NCI-H146 treated with DMSO at 0.1 percent for 48 hours (cell line): ENCODE measurements at regions not wholly inside any gene's neighbourhood (a gene's known extent, or its start where the extent isn't known, plus 50 kb on each side); places are given as distances from the start of the nearest gene placed in this dataset.

ENCODE experiments used
- DNase-seq: peaks from one replicate; lab custom pipeline; 2025; ENCODE audit not compliant: unreplicated experiment; lab: John Stamatoyannopoulos, UW

DNA sequence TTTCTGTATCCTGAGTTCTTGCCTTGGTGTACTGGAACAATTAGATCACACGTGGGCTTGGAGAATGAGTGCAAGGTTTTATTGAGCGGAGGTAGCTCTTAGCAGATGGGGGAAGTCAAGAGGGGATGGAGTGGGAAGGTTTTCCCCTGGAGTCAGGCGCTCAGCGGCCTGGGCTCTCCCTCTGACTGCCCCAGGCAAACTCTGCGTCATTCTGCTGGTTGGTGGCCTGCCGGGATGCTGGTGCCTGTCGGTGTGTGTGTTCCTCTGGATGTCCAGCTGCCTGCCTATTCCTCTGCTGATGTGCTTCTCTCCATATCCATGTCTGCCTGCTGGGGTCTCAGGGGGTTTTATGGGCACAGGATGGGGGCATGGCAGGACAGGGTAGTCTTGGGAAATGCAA lies 111.0 kb downstream of the TRIB2 start:
- no peak for DNase-seq

DNA sequence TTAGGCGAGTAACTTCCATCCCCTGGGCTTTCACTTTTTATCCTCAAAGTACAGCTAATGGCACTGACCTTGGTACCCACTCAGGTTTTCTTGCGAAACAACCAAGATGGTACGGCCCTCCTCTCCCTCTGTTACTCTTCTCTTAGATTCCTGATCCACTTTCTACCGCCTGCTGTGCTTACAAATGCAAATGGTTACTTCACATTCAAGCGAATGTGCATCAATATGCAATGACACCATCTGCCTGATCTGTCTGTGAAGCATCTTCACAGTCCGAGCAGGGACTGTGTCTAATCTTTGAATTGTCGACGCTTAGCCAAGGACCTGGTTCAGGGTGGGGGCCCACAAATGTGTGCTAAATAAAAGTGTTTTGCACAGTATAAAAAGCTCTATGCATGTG lies 112.2 kb downstream of the TRIB2 start:
- DNase-seq, result no peak

- DNase-seq, result no peak
Measured at GRCh38 chr2:12831016-12831415, 114.3 kb downstream of the TRIB2 start.

DNA sequence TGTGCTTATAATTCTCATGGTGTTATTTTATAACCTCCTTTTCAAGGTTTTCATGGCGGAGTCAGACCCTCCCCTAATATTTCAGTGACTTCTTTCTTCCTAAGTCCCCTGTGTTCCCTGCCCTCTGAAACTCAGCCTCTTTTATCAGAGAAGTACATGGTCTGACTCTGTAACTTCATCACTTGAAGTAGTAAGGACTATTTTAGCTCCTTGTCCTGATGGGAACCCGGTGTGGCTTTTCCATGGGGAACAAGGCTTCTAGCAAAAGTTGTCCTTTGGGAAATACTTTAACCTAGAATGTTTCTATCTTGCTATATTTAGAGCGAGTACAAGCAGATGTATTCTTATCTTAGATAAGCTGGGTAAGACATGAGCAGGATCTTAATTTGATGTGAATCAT lies 117.5 kb downstream of the TRIB2 start:
- no peak for DNase-seq

- DNase-seq, result no peak
Measured at GRCh38 chr2:12835733-12836132, 119.0 kb downstream of the TRIB2 start.

GRCh38 chr2:12839339-12839738 lies 122.6 kb downstream of the TRIB2 start:
- DNase-seq, result no peak

DNA sequence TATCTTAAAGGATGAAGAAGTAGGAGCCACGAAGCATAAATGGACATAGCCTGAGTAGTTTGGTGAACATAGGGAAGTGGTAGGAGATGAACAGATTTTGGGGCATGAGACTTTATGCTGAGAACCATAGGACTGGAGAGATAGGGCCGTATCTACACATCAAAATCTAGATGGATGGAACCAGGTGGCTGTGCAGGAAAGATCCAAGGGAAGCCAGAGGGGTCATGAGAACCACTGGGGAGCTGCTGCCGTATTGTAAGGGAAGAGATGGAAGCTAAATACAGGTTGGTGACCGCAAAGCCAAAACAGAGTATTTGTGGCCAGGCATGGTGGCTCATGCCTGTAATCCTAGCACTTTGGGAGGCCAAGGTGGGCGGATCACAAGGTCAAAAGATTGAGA lies 124.3 kb downstream of the TRIB2 start:
- DNase-seq, result no peak

- no peak for DNase-seq
Measured at GRCh38 chr2:12842917-12843316, 126.2 kb downstream of the TRIB2 start.

DNA sequence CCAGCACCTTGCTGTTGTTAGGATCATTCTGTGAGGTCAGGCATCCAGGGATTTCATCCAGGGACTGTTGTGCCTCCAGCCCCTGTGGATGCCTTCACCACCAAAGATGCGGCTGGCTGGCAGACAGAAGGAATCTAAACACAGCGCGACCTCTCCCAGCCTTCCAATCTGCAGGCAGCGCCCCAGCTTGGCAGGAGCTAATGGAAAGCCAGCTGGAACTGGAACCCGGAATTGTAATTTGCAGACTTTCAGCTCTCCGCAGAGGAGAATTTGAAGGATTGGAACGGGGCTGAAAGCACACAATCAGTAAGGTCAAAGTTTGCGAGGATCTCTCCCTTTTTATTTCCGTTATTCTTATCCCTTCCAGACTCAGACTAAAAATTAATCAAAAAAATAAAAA lies 127.8 kb downstream of the TRIB2 start:
- no peak for DNase-seq

- DNase-seq, result no peak
Measured at GRCh38 chr2:12847694-12848575, 131.2 kb downstream of the TRIB2 start.

DNA sequence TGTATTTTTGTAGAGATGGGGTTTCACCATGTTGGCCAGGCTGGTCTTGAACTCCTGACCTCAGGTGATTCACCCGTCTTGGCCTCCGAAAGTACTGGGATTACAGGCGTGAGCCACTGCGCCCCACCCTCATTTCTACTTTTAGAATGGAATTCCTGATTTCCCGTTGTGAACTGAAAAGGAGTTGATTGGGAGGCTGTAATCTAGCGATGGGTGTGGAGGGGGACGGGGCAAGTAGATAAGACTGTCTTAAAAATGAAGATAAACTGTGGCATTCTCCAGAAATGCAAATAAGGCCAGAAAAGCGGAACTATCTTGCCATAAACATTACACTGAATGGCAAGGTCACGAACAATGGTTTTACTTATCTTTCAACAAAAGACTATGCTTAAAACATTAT lies 135.4 kb downstream of the TRIB2 start:
- no peak for DNase-seq

- no peak for DNase-seq
Measured at GRCh38 chr2:12854001-12854530, 137.3 kb downstream of the TRIB2 start.

DNA sequence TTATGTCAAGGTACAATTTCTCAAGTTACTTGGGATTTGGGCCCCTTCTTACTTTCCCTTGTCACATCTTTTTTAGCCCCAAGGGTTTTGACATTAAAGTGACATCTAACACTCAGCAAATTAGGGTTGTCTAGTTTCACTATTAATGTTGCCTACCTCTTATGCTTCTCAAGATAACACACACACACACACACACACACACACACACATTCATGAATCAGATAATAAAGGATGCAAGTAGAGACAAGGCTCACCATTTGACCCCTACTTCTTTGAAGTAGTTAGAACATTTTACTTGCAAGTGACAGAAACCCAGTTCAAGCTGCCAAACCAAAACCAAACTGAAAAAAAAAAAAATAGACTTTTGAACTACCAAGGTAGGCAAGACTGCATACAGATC lies 138.8 kb downstream of the TRIB2 start:
- no peak for DNase-seq

DNA sequence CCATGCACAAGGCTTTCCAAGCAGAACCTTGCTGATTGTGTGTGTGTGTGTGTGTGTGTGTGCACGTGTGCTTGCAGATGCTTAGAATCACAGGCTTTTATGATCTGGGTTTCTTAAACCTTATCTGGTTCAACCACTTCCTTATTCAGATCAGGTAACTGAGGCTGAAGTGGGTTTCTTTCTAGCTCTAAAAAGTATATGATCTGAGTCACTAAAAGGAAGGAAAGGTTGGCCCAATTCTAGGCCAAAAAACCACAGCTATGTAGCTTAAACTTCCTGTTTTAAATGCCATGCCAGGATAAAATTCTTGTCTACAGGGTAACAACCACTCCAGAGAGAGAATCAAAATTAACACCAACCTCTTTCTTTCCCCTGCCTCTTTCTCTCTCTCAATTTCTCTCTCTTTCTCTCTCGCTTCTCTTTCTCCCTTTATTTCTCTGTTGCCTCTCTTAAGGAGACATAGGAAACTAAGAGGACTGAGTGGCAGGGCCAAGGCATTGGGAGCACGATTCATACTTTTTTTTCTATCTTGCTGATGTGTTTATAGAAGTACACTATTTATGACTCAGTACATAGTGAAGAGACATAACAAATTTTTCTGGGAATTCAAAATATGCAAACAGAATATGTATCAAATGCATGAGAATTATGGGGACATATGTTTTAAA lies 140.3 kb downstream of the TRIB2 start:
- no peak for DNase-seq

- no peak for DNase-seq
Measured at GRCh38 chr2:12857891-12858290, 141.2 kb downstream of the TRIB2 start.

DNA sequence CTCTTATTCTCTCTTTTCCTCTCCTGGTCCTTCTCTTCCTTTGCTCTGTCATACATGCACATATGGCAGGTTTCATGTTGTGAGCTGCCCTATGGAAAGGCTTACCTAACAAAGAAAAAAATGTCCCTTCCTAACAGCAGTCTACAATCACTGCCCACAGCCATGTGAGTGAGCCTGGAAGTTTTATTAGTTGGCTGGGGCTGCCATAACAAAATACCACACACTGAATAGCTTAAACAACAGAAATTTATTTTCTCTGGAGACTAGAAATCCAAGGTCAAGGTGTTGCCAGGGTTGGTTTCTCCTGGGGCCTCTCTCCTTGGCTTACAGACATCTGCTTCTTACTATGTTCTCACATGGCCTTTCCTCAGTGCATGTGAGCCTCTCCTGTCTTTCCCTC lies 142.1 kb downstream of the TRIB2 start:
- DNase-seq, result no peak

DNA sequence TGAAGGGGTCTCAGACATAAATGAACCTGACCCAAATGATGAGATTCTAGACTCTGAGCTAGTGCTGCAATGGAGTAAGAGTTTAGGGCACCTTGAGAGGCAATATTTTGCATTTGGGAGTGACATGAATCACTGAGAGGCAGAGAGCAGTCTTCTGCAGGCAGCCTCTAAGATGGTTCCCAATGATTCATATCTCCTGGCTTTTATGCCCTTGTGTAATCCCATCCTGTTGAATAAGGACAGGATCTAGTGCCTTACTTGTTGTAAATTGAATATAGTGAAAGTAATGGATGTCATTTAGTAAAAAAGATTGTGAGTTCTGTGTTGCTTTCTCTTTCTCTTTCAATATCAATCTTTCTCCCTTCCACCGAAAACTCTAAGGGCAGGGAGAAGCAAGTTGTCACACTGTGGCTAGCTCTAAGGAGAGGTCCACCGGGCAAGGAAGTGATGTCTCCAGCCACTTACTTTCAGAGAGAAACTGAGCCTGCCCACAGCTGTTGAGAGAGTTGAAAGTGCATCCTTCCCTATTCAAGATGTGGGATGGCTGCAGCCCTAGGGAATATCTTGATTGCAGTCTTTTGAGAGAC lies 144.7 kb downstream of the TRIB2 start:
- no peak for DNase-seq

DNA sequence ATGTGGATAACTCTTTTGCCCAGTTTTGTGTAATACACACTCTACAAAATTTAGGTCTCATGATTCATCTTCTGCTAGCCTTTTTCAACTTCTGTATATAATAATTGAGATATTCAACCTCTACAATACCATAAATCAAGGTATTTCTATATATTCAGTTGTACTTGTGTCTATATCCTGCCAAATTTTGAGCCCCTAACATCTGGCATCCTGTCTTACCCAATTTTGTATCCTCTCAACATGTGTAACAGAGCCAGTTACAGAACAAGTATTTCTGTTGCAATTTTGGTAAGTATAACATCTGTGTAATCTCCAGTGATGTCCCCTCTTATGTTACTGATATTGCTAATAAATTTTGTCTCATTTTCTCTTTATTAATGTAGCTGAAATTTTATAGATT lies 145.8 kb downstream of the TRIB2 start:
- DNase-seq, result no peak

- DNase-seq, result no peak
Measured at GRCh38 chr2:12863937-12864336, 147.2 kb downstream of the TRIB2 start.

DNA sequence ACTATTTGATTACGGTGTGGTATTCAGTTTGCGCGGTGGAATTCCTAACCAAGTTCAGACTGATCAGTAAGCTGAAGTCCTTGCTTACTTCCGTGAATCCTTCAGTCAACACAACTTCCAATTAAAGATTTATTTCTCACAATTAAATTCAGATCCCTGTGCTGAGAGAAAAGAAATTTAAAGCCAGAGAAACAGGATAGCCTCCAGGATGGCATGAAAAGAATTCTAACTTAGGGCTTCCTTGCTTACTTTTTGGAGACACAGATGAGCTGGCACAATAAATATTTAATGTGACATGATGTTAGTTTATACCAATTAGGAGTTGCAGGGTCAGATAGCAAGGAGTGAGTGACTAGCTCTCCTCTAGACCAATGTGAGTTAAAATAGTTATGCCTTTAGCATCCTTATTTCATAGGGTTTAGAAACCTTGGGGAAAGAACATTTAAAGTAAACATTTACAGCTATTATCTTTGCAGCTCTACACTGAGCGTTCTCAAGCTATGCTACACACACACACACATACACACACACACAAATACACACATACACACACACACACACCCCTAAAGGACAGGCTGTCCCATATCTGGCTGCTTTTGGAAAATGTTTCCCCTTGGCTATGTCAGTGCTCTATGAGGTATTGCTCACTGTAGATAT lies 151.0 kb downstream of the TRIB2 start:
- DNase-seq, result no peak

- no peak for DNase-seq
Measured at GRCh38 chr2:12870692-12871091, 154.0 kb downstream of the TRIB2 start.
